ENCODE measurements at regions not wholly inside any gene's neighbourhood (a gene's known extent, or its start where the extent isn't known, plus 50 kb on each side); places are given as distances from the start of the nearest gene placed in this dataset.
"Not testable (repeated sequence)": the region's sequence is repeated elsewhere in the genome, so short reads cannot be mapped to it uniquely, and the experiment has no call there.

GRCh38 chr13:19052180-19052579 is 129.4 kb downstream of the TUBA3C start:
- FAIRE-seq (no peak), DNase-seq (no peak)
- WGBS, 3 donors = 68 to 79% (median 74%) methylated on average over 6 of the region's 6 CpGs
- Histone ChIP-seq H3K27ac (ENCODE audit: low read depth in 1 of 3, low read length in 2 of 3) (no peak overlapping the region), H3K27me3 (ENCODE audit: control insufficient read depth in 3 of 3, insufficient read depth in 3 of 3, low read length in 3 of 3) (no peaks in the 10 kb centered on the region), H3K4me1 (ENCODE audit: control insufficient read depth in 3 of 3, insufficient read depth in 2 of 3, low read depth in 1 of 3, low read length in 2 of 3) (no peaks in the 10 kb centered on the region), H3K9me3 (ENCODE audit: control insufficient read depth in 2 of 2, insufficient read depth in 1 of 2, low read depth in 1 of 2, low read length in 1 of 2) (peaks cover 0 to 74% of the 10 kb centered on the region in 2 donors), H3K4me3 (ENCODE audit: low read depth in 1 of 3, low read length in 3 of 3) (no peak overlapping the region), H3K36me3 (ENCODE audit: control insufficient read depth in 3 of 3, insufficient read depth in 2 of 3, low read depth in 1 of 3, low read length in 3 of 3) (no peaks in the 10 kb centered on the region)

GRCh38 chr13:19050901-19051300 is 130.7 kb downstream of the TUBA3C start:
- no peak for FAIRE-seq
- H3K27me3 ChIP-seq (ENCODE audit: control insufficient read depth in 3 of 3, insufficient read depth in 3 of 3, low read length in 3 of 3) = no peaks in the 10 kb centered on the region
- H3K27ac ChIP-seq (ENCODE audit: low read depth in 1 of 3, low read length in 2 of 3) = no peak overlapping the region
- H3K4me1 ChIP-seq (ENCODE audit: control insufficient read depth in 3 of 3, insufficient read depth in 2 of 3, low read depth in 1 of 3, low read length in 2 of 3) = no peaks in the 10 kb centered on the region
- 74 to 82% (median 78%) methylated on average over 10 of the region's 10 CpGs for WGBS, 3 donors
- H3K36me3 ChIP-seq (ENCODE audit: control insufficient read depth in 3 of 3, insufficient read depth in 2 of 3, low read depth in 1 of 3, low read length in 3 of 3) = no peaks in the 10 kb centered on the region
- H3K9me3 ChIP-seq (ENCODE audit: control insufficient read depth in 2 of 2, insufficient read depth in 1 of 2, low read depth in 1 of 2, low read length in 1 of 2) = peaks cover 0 to 67% of the 10 kb centered on the region in 2 donors
- no peak overlapping the region for H3K4me3 ChIP-seq (ENCODE audit: low read depth in 1 of 3, low read length in 3 of 3)
- DNase-seq = no peak

GRCh38 chr13:19049624-19050023 is 132.0 kb downstream of the TUBA3C start:
- H3K9me3 ChIP-seq (ENCODE audit: control insufficient read depth in 2 of 2, insufficient read depth in 1 of 2, low read depth in 1 of 2, low read length in 1 of 2) = peaks cover 0 to 54% of the 10 kb centered on the region in 2 donors
- not testable (repeated sequence) for H3K4me1 ChIP-seq (ENCODE audit: control insufficient read depth in 3 of 3, insufficient read depth in 2 of 3, low read depth in 1 of 3, low read length in 2 of 3); H3K36me3 ChIP-seq (ENCODE audit: control insufficient read depth in 3 of 3, insufficient read depth in 2 of 3, low read depth in 1 of 3, low read length in 3 of 3); H3K27me3 ChIP-seq (ENCODE audit: control insufficient read depth in 3 of 3, insufficient read depth in 3 of 3, low read length in 3 of 3); H3K4me3 ChIP-seq (ENCODE audit: low read depth in 1 of 3, low read length in 3 of 3); H3K27ac ChIP-seq (ENCODE audit: low read depth in 1 of 3, low read length in 2 of 3); FAIRE-seq; DNase-seq
- 79 to 87% (median 84%) methylated on average over 13 of the region's 13 CpGs for WGBS, 3 donors

- no peak overlapping the region for H3K4me3 ChIP-seq (ENCODE audit: low read depth in 1 of 3, low read length in 3 of 3)
- 72 to 77% (median 76%) methylated on average over 15 of the region's 15 CpGs for WGBS, 3 donors
- FAIRE-seq = no peak
These were observed 133.2 kb downstream of the TUBA3C start for GRCh38 chr13:19048381-19048780.

GRCh38 chr13:19023115-19023514 is 158.5 kb downstream of the TUBA3C start:
- no peak overlapping the region for H3K27ac ChIP-seq (ENCODE audit: low read depth in 1 of 3, low read length in 2 of 3)
- DNase-seq = no peak
- no peaks in the 10 kb centered on the region for H3K4me1 ChIP-seq (ENCODE audit: control insufficient read depth in 3 of 3, insufficient read depth in 2 of 3, low read depth in 1 of 3, low read length in 2 of 3)
- no peak for FAIRE-seq
- peaks cover 0 to 14% of the 10 kb centered on the region in 2 donors for H3K9me3 ChIP-seq (ENCODE audit: control insufficient read depth in 2 of 2, insufficient read depth in 1 of 2, low read depth in 1 of 2, low read length in 1 of 2)
- no peaks in the 10 kb centered on the region for H3K36me3 ChIP-seq (ENCODE audit: control insufficient read depth in 3 of 3, insufficient read depth in 2 of 3, low read depth in 1 of 3, low read length in 3 of 3)
- H3K27me3 ChIP-seq (ENCODE audit: control insufficient read depth in 3 of 3, insufficient read depth in 3 of 3, low read length in 3 of 3) = no peaks in the 10 kb centered on the region
- WGBS, 3 donors = 38 to 53% (median 45%) methylated on average over 2 of the region's 2 CpGs
- H3K4me3 ChIP-seq (ENCODE audit: low read depth in 1 of 3, low read length in 3 of 3) = no peak overlapping the region

More at GRCh38 chr13:19048381-19048780, 133.2 kb downstream of the TUBA3C start:
- Histone ChIP-seq H3K27me3 (ENCODE audit: control insufficient read depth in 3 of 3, insufficient read depth in 3 of 3, low read length in 3 of 3) (no peaks in the 10 kb centered on the region), H3K36me3 (ENCODE audit: control insufficient read depth in 3 of 3, insufficient read depth in 2 of 3, low read depth in 1 of 3, low read length in 3 of 3) (no peaks in the 10 kb centered on the region), H3K9me3 (ENCODE audit: control insufficient read depth in 2 of 2, insufficient read depth in 1 of 2, low read depth in 1 of 2, low read length in 1 of 2) (peaks cover 0 to 47% of the 10 kb centered on the region in 2 donors), H3K27ac (ENCODE audit: low read depth in 1 of 3, low read length in 2 of 3) (no peak overlapping the region), H3K4me1 (ENCODE audit: control insufficient read depth in 3 of 3, insufficient read depth in 2 of 3, low read depth in 1 of 3, low read length in 2 of 3) (no peaks in the 10 kb centered on the region)
- no peak for DNase-seq

- H3K9me3 ChIP-seq (ENCODE audit: control insufficient read depth in 2 of 2, insufficient read depth in 1 of 2, low read depth in 1 of 2, low read length in 1 of 2) = peaks cover 0 to 14% of the 10 kb centered on the region in 2 donors
- no peak overlapping the region for H3K4me3 ChIP-seq (ENCODE audit: low read depth in 1 of 3, low read length in 3 of 3)
- FAIRE-seq (no peak), DNase-seq (no peak)
- H3K4me1 ChIP-seq (ENCODE audit: control insufficient read depth in 3 of 3, insufficient read depth in 2 of 3, low read depth in 1 of 3, low read length in 2 of 3) = no peaks in the 10 kb centered on the region
- H3K27me3 ChIP-seq (ENCODE audit: control insufficient read depth in 3 of 3, insufficient read depth in 3 of 3, low read length in 3 of 3) = no peaks in the 10 kb centered on the region
- H3K36me3 ChIP-seq (ENCODE audit: control insufficient read depth in 3 of 3, insufficient read depth in 2 of 3, low read depth in 1 of 3, low read length in 3 of 3) = no peaks in the 10 kb centered on the region
- no peak overlapping the region for H3K27ac ChIP-seq (ENCODE audit: low read depth in 1 of 3, low read length in 2 of 3)
- 58 to 70% (median 64%) methylated on average over 4 of the region's 4 CpGs for WGBS, 3 donors
These were observed 160.6 kb downstream of the TUBA3C start for GRCh38 chr13:19020988-19021387.

- DNase-seq = no peak
- H3K9me3 ChIP-seq (ENCODE audit: control insufficient read depth in 2 of 2, insufficient read depth in 1 of 2, low read depth in 1 of 2, low read length in 1 of 2) = peaks cover 0 to 58% of the 10 kb centered on the region in 2 donors
These were observed 183.2 kb downstream of the TUBA3C start for GRCh38 chr13:18998389-18998788.

GRCh38 chr13:18996627-18997051 is 185.0 kb downstream of the TUBA3C start:
- FAIRE-seq = no peak
- no peak for DNase-seq
- 76 to 100% (median 84%) methylated on average over 1 of the region's 1 CpG for WGBS, 3 donors

More at GRCh38 chr13:18998389-18998788, 183.2 kb downstream of the TUBA3C start:
- no peak overlapping the region for H3K27ac ChIP-seq (ENCODE audit: low read depth in 1 of 3, low read length in 2 of 3)
- no peaks in the 10 kb centered on the region for H3K27me3 ChIP-seq (ENCODE audit: control insufficient read depth in 3 of 3, insufficient read depth in 3 of 3, low read length in 3 of 3)
- no peak overlapping the region for H3K4me3 ChIP-seq (ENCODE audit: low read depth in 1 of 3, low read length in 3 of 3)
- 60 to 74% (median 68%) methylated on average over 6 of the region's 6 CpGs for WGBS, 3 donors
- FAIRE-seq = no peak
- no peaks in the 10 kb centered on the region for H3K36me3 ChIP-seq (ENCODE audit: control insufficient read depth in 3 of 3, insufficient read depth in 2 of 3, low read depth in 1 of 3, low read length in 3 of 3)
- no peaks in the 10 kb centered on the region for H3K4me1 ChIP-seq (ENCODE audit: control insufficient read depth in 3 of 3, insufficient read depth in 2 of 3, low read depth in 1 of 3, low read length in 2 of 3)

GRCh38 chr13:18996221-18996620 is 185.4 kb downstream of the TUBA3C start:
- Histone ChIP-seq H3K27me3 (ENCODE audit: control insufficient read depth in 3 of 3, insufficient read depth in 3 of 3, low read length in 3 of 3) (no peaks in the 10 kb centered on the region), H3K36me3 (ENCODE audit: control insufficient read depth in 3 of 3, insufficient read depth in 2 of 3, low read depth in 1 of 3, low read length in 3 of 3) (no peaks in the 10 kb centered on the region), H3K4me1 (ENCODE audit: control insufficient read depth in 3 of 3, insufficient read depth in 2 of 3, low read depth in 1 of 3, low read length in 2 of 3) (no peaks in the 10 kb centered on the region), H3K9me3 (ENCODE audit: control insufficient read depth in 2 of 2, insufficient read depth in 1 of 2, low read depth in 1 of 2, low read length in 1 of 2) (peaks cover 0 to 68% of the 10 kb centered on the region in 2 donors), H3K4me3 (ENCODE audit: low read depth in 1 of 3, low read length in 3 of 3) (no peak overlapping the region), H3K27ac (ENCODE audit: low read depth in 1 of 3, low read length in 2 of 3) (no peak overlapping the region)
- FAIRE-seq = no peak
- DNase-seq = no peak
- WGBS, 3 donors = 35 to 38% (median 35%) methylated on average over 2 of the region's 2 CpGs

More at GRCh38 chr13:18996627-18997051, 185.0 kb downstream of the TUBA3C start:
- H3K4me1 ChIP-seq (ENCODE audit: control insufficient read depth in 3 of 3, insufficient read depth in 2 of 3, low read depth in 1 of 3, low read length in 2 of 3) = no peaks in the 10 kb centered on the region
- H3K36me3 ChIP-seq (ENCODE audit: control insufficient read depth in 3 of 3, insufficient read depth in 2 of 3, low read depth in 1 of 3, low read length in 3 of 3) = no peaks in the 10 kb centered on the region
- no peak overlapping the region for H3K4me3 ChIP-seq (ENCODE audit: low read depth in 1 of 3, low read length in 3 of 3)
- H3K9me3 ChIP-seq (ENCODE audit: control insufficient read depth in 2 of 2, insufficient read depth in 1 of 2, low read depth in 1 of 2, low read length in 1 of 2) = peaks cover 0 to 68% of the 10 kb centered on the region in 2 donors
- no peak overlapping the region for H3K27ac ChIP-seq (ENCODE audit: low read depth in 1 of 3, low read length in 2 of 3)
- H3K27me3 ChIP-seq (ENCODE audit: control insufficient read depth in 3 of 3, insufficient read depth in 3 of 3, low read length in 3 of 3) = no peaks in the 10 kb centered on the region

All from small intestine (tissue), 7 donors.